HEK293T (cell line): ENCODE measurements at regions not wholly inside any gene's neighbourhood (a gene's known extent, or its start where the extent isn't known, plus 50 kb on each side); places are given as distances from the start of the nearest gene placed in this dataset.

Experiments
- BHLHE40 ChIP-seq: fragments of 450-650 bp; IDR thresholded peaks from 2 replicates; pipeline ENCODE4 v1.6.1; 2016; ENCODE audit warnings: mild to moderate bottlenecking, moderate library complexity, borderline replicate concordance
- FOXM1 ChIP-seq: fragments of 450-650 bp; IDR thresholded peaks from 2 replicates; pipeline ENCODE4 v1.6.1; 2017; ENCODE audit warnings: mild to moderate bottlenecking, borderline replicate concordance
- LEF1 ChIP-seq: fragments of 450-650 bp; IDR thresholded peaks from 2 replicates; pipeline ENCODE4 v1.6.1; 2017; ENCODE audit warnings: mild to moderate bottlenecking, borderline replicate concordance
- TARDBP ChIP-seq: fragments of 450-650 bp; IDR thresholded peaks from 2 replicates; pipeline ENCODE4 v1.6.1; 2016
- TF ChIP-seq, protein P1 (sequence below): fragments of 450-650 bp; IDR thresholded peaks from 2 replicates; pipeline ENCODE4 v1.6.1; 2016

- TF ChIP-seq, protein P1, sequence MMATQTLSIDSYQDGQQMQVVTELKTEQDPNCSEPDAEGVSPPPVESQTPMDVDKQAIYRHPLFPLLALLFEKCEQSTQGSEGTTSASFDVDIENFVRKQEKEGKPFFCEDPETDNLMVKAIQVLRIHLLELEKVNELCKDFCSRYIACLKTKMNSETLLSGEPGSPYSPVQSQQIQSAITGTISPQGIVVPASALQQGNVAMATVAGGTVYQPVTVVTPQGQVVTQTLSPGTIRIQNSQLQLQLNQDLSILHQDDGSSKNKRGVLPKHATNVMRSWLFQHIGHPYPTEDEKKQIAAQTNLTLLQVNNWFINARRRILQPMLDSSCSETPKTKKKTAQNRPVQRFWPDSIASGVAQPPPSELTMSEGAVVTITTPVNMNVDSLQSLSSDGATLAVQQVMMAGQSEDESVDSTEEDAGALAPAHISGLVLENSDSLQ: no peak
- TF ChIP-seq LEF1 (no peak), FOXM1 (no peak), TARDBP (no peak), BHLHE40 (no peak)
These were observed 248.2 kb downstream of the TOX3 start for GRCh38 chr16:52298769-52299168.
